GM18511 (cell line): ENCODE measurements at regions not wholly inside any gene's neighbourhood (a gene's known extent, or its start where the extent isn't known, plus 50 kb on each side); places are given as distances from the start of the nearest gene placed in this dataset.

Experiments used
- ATAC-seq: cut with Tn5 transposase; IDR thresholded peaks from one replicate; pipeline ENCODE4 v1.9.1; 2021; ENCODE audit warnings: mild to moderate bottlenecking, moderate library complexity; ENCODE audit not compliant: unreplicated experiment

- ATAC-seq = no peak
These were observed 55.7 kb upstream of the PKDCC start for GRCh38 chr2:41992056-41992642.

- ATAC-seq = no peak
These were observed 55.0 kb upstream of the PKDCC start for GRCh38 chr2:41992671-41993434.

DNA sequence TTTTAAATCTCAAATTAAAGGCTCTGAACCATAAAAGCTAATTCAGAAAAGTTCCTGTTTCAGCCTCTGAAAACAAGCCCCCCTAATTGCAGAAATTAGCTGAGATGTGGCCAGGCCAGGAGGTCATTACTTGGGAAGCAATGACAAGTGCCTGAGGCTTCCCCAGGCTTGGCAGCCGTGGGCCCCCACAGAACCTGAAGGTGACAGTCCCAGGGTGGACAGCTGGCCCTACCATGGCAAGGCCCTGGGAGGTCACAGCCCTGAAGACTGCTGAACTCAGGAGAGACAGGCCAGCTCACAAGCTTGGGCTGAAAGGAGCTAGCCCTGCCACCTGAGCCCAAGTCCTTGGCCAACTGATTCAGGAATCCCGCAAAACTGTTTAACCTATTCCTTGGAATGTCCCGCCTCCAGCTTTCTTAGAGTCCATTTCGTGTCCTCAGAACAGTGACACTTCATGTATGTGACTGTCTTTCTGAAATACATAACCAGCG, 54.3 kb upstream of the PKDCC start:
- ATAC-seq = no peak

DNA sequence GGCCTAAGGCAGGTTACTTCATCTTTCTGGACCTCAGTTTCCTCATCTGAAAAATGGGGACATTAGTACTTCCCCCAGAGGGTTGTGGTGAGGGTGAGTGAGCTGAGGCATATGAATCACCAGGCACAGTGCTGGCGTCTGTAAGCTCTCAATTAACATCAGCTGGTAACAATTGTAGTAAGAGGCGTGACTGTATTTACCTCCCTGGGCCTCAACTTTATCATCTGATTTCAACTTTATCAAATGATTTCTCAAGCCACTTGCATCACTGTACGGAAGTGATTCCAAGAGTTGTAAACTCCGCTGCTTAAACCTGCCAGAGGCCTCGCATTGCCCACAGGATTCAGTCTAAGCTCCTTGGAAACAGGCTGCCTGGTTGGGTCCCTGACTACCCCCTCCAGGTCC, 53.6 kb upstream of the PKDCC start:
- ATAC-seq = no peak

- no peak for ATAC-seq
These were observed 53.2 kb upstream of the PKDCC start for GRCh38 chr2:41994661-41995060.

- ATAC-seq = no peak
These were observed 50.3 kb upstream of the PKDCC start for GRCh38 chr2:41997561-41997960.
